Testis (tissue), 2 donors: ENCODE measurements at regions not wholly inside any gene's neighbourhood (a gene's known extent, or its start where the extent isn't known, plus 50 kb on each side); places are given as distances from the start of the nearest gene placed in this dataset.

Experiments used
- DNase-seq: peaks from one replicate; pipeline ENCODE4 v3.0.0-alpha.2; 2019
- H3K27ac ChIP-seq, 2 donors: fragments of 200-600 bp; sonication (generic); one replicate each; pipeline ENCODE4 v1.5.1; 2019
- H3K27me3 ChIP-seq: fragments of 200-600 bp; sonication (generic); one replicate; pipeline ENCODE4 v1.5.1; 2019
- H3K36me3 ChIP-seq: fragments of 200-600 bp; sonication (generic); one replicate; pipeline ENCODE4 v1.5.1; 2017; ENCODE audit warnings: low read depth; ENCODE audit errors: missing control alignments
- H3K4me1 ChIP-seq: fragments of 200-600 bp; sonication (generic); one replicate; pipeline ENCODE4 v1.5.1; 2019
- H3K4me3 ChIP-seq, 2 donors: fragments of 200-600 bp; sonication (generic); one replicate each; pipeline ENCODE4 v1.5.1; 2017 to 2019
- H3K9me3 ChIP-seq: fragments of 200-600 bp; sonication (generic); one replicate; pipeline ENCODE4 v1.5.1; 2017
- POLR2A ChIP-seq: fragments of 450-650 bp; IDR thresholded peaks from one replicate; pipeline ENCODE4 v1.6.1; 2017; ENCODE audit warnings: antibody characterized with exemption, mild to moderate bottlenecking, moderate library complexity
- WGBS, 2 donors: methylation state at CpG; one replicate each; pipeline ENCODE4 v1.1.5; 2018; 5-methylcytosine and 5-hydroxymethylcytosine counted together
- intact Hi-C: fragments of 100-400 bp; cut with DNase I; formaldehyde crosslinking; loops from one replicate; pipeline ENCODE4 v1.15.1; 2023; ENCODE audit warnings: low total_unique reads
- TF ChIP-seq, protein P1 (sequence below), 3 experiments: fragments of 450-650 bp in 2 of 3; fragments of 200-600 bp in 1 of 3; sonication (generic) in 1 of 3; IDR thresholded peaks; one replicate each; pipeline ENCODE4 v1.5.1; 2016 to 2019; ENCODE audit warnings: antibody characterized with exemption in 3 of 3, mild to moderate bottlenecking in 2 of 3, moderate library complexity in 1 of 3

GRCh38 chr4:13989501-13989900 lies 362.0 kb upstream of the BOD1L1 start:
- TF ChIP-seq, protein P1, sequence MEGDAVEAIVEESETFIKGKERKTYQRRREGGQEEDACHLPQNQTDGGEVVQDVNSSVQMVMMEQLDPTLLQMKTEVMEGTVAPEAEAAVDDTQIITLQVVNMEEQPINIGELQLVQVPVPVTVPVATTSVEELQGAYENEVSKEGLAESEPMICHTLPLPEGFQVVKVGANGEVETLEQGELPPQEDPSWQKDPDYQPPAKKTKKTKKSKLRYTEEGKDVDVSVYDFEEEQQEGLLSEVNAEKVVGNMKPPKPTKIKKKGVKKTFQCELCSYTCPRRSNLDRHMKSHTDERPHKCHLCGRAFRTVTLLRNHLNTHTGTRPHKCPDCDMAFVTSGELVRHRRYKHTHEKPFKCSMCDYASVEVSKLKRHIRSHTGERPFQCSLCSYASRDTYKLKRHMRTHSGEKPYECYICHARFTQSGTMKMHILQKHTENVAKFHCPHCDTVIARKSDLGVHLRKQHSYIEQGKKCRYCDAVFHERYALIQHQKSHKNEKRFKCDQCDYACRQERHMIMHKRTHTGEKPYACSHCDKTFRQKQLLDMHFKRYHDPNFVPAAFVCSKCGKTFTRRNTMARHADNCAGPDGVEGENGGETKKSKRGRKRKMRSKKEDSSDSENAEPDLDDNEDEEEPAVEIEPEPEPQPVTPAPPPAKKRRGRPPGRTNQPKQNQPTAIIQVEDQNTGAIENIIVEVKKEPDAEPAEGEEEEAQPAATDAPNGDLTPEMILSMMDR (IDR thresholded peaks at IDR 0.05): no peak
- TF ChIP-seq POLR2A: no peak

DNA sequence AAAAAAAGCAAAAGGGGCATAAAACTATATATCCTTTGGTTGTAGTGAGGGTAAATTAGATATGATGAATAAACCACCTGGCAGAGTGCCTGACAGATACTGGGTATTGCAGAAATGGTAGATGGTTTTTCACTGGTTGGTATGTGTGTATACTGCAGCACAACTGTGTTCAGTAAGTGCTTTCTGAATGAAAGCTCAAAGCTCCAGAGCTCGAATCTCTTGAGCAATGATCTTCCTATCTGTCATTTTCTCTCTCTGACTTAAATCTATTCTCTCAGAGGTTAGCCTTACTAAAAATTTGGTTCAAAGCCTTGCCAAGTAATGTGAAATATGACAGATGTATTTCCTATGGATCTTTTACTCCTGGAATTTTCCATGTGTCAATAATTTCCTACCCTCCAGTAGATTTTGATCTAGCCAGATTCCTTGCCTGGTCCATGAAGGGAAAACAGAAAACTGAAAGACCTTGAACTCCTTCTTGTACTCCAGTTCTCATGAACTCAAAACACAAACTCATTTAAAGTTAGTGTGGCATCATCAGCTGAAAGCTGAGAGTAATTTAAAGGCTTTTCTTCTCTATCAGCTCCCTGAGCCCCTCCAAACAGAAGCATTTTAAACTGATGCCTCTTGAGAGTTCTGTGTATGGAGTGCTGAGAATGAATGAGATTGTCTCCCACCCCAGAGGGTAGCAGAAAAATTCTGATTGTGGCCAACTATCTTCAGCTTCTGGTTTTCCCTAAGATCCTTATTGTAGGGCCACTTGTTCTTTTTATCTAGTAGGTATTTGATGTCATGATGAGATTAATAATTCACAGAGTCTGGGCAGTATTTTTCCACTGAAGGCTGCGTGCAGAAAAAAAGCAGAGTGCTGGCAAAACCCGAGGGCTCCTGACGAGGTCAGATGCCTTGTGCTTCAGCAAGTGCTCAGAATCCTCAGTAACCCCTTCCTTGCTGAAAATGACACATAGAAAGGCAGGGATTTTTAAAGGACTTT lies 363.4 kb upstream of the BOD1L1 start:
- no peaks in the 10 kb centered on the region for H3K36me3 ChIP-seq
- H3K4me3 ChIP-seq: no peak overlapping the region
- DNase-seq: peak; percentile 33
- WGBS, 2 donors: 24 to 32% methylated on average over 4 of the region's 4 CpGs
- H3K4me1 ChIP-seq: peaks cover 42% of the 10 kb centered on the region
- TF ChIP-seq POLR2A: no peak
- TF ChIP-seq, protein P1 (IDR thresholded peaks at IDR 0.05): no peak
- H3K27ac ChIP-seq: peak overlapping the region; percentile 9 to 27
- intact Hi-C loops: no loop called here
- no peaks in the 10 kb centered on the region for H3K9me3 ChIP-seq
- H3K27me3 ChIP-seq: no peaks in the 10 kb centered on the region

More at GRCh38 chr4:13989501-13989900, 362.0 kb upstream of the BOD1L1 start:
- peaks cover 52% of the 10 kb centered on the region for H3K4me1 ChIP-seq
- intact Hi-C loops: no loop called here
- no peaks in the 10 kb centered on the region for H3K27me3 ChIP-seq
- peak overlapping the region; percentile 33 to 54 for H3K27ac ChIP-seq
- H3K4me3 ChIP-seq: no peak overlapping the region
- H3K9me3 ChIP-seq: no peaks in the 10 kb centered on the region
- no peaks in the 10 kb centered on the region for H3K36me3 ChIP-seq
- 42 to 59% methylated on average over 6 of the region's 6 CpGs for WGBS, 2 donors
- peak; percentile 43 for DNase-seq

- WGBS, 2 donors: 81 to 85% methylated on average over 2 of the region's 2 CpGs
- Histone ChIP-seq H3K4me3 (no peak overlapping the region), H3K4me1 (peaks cover 35% of the 10 kb centered on the region), H3K9me3 (no peaks in the 10 kb centered on the region), H3K27ac (peak overlapping the region in 1 of 2 donors; percentile 36), H3K27me3 (no peaks in the 10 kb centered on the region), H3K36me3 (no peaks in the 10 kb centered on the region)
- DNase-seq: no peak
- TF ChIP-seq, protein P1 (IDR thresholded peaks at IDR 0.05): no peak
- TF ChIP-seq POLR2A: no peak
- intact Hi-C loops: no loop called here
These were observed 364.5 kb upstream of the BOD1L1 start for GRCh38 chr4:13992041-13992440.

DNA sequence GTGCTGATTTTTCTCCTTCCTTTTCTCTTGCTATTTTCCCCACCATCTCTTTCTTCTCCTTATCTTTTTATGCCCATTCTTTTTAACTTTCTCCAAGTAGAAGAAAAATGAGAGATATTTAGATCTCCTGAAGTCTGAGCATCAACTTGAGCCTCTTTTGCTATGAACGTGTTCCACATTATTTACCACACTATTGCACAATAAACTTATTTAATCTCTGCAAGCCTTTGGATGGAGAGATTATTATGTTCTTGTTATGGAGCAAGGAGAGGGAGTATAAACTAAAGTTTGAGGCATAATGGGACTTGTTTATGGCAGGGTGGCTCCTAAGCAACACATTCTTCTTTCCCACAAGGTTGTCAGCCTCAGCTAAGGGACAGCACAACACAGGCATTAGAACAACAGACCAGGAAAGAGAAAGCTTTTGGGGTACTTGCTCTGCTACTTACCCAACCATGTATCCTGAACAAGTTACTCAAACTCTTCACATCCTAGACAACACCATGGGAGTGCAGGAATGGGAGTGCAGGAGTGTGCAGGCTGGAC lies 365.5 kb upstream of the BOD1L1 start:
- Histone ChIP-seq H3K36me3 (no peaks in the 10 kb centered on the region), H3K27me3 (no peaks in the 10 kb centered on the region), H3K4me1 (peaks cover 34% of the 10 kb centered on the region), H3K9me3 (no peaks in the 10 kb centered on the region), H3K4me3 (no peak overlapping the region), H3K27ac (peak overlapping the region in 1 of 2 donors; percentile 36)
- WGBS, 2 donors: 53 to 69% methylated on average over 1 of the region's 1 CpG
- TF ChIP-seq POLR2A: no peak
- TF ChIP-seq, protein P1 (IDR thresholded peaks at IDR 0.05): no peak
- intact Hi-C loops: no loop called here
- no peak for DNase-seq
